ENCODE measurements at regions not wholly inside any gene's neighbourhood (a gene's known extent, or its start where the extent isn't known, plus 50 kb on each side); places are given as distances from the start of the nearest gene placed in this dataset.

DNA sequence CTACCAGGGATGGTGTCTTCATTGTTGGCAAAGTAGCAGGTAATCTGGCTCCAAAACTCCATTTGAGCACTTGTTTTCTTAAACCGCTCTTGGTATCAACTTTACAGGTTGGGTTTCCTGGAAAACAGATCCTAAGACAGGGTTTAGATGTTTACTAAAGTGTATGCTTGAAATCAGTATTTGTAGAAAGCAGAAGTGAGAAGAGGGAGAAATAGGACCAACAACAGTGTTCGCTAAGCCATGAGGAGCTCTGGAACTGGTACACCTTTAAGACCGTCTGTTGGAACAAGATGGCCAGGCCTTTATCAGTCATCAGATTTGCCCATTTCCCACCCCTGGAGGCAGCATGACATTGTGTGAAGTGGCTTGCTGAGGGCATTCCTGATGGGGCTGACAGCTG lies 171.0 kb upstream of the COL8A1 start:
- TF ChIP-seq, protein P1, sequence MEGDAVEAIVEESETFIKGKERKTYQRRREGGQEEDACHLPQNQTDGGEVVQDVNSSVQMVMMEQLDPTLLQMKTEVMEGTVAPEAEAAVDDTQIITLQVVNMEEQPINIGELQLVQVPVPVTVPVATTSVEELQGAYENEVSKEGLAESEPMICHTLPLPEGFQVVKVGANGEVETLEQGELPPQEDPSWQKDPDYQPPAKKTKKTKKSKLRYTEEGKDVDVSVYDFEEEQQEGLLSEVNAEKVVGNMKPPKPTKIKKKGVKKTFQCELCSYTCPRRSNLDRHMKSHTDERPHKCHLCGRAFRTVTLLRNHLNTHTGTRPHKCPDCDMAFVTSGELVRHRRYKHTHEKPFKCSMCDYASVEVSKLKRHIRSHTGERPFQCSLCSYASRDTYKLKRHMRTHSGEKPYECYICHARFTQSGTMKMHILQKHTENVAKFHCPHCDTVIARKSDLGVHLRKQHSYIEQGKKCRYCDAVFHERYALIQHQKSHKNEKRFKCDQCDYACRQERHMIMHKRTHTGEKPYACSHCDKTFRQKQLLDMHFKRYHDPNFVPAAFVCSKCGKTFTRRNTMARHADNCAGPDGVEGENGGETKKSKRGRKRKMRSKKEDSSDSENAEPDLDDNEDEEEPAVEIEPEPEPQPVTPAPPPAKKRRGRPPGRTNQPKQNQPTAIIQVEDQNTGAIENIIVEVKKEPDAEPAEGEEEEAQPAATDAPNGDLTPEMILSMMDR (conservative IDR thresholded peaks at IDR 0.05; ENCODE audit: low read length), result no peak
- no peak for TF ChIP-seq EZH2phosphoT487 (IDR thresholded peaks at IDR 0.05; ENCODE audit: borderline replicate concordance, low read depth, low read length)
